NB4 (cell line): ENCODE measurements at regions not wholly inside any gene's neighbourhood (a gene's known extent, or its start where the extent isn't known, plus 50 kb on each side); places are given as distances from the start of the nearest gene placed in this dataset.

Experiments used
- DNase-seq: peaks from one replicate; pipeline ENCODE4 v3.0.0; 2010; ENCODE audit warnings: low read depth
- H3K4me3 ChIP-seq: one replicate; pipeline ENCODE4 v1.5.1; 2011; ENCODE audit warnings: mild to moderate bottlenecking, low read depth, low read length, moderate library complexity
- CTCF ChIP-seq: IDR thresholded peaks from one replicate; pipeline ENCODE4 v1.5.1; 2012; ENCODE audit warnings: low read depth, low read length
- MAX ChIP-seq: IDR thresholded peaks from 2 replicates; pipeline ENCODE4 v1.6.1; 2011; ENCODE audit warnings: low read depth, low read length
- MYC ChIP-seq: IDR thresholded peaks from 2 replicates; pipeline ENCODE4 v1.6.1; 2011; ENCODE audit warnings: low read depth, low read length
- POLR2A ChIP-seq: IDR thresholded peaks from 2 replicates; pipeline ENCODE4 v1.6.1; 2011; ENCODE audit warnings: mild to moderate bottlenecking; ENCODE audit not compliant: insufficient read length; ENCODE audit errors: extremely low read depth

GRCh38 chr10:78718032-78718572, 350.7 kb upstream of the ZMIZ1 start:
- no peak overlapping the region for H3K4me3 ChIP-seq
- no peak for DNase-seq
- TF ChIP-seq MYC, result no peak

- TF ChIP-seq MAX (no peak), POLR2A (no peak)
- H3K4me3 ChIP-seq, result no peak overlapping the region
- DNase-seq, result no peak
Measured at GRCh38 chr10:78719276-78719675, 349.5 kb upstream of the ZMIZ1 start.

GRCh38 chr10:78720091-78720490, 348.7 kb upstream of the ZMIZ1 start:
- TF ChIP-seq MAX (no peak), MYC (no peak), POLR2A (no peak), CTCF (no peak)
- DNase-seq, result no peak
- H3K4me3 ChIP-seq, result no peak overlapping the region

DNA sequence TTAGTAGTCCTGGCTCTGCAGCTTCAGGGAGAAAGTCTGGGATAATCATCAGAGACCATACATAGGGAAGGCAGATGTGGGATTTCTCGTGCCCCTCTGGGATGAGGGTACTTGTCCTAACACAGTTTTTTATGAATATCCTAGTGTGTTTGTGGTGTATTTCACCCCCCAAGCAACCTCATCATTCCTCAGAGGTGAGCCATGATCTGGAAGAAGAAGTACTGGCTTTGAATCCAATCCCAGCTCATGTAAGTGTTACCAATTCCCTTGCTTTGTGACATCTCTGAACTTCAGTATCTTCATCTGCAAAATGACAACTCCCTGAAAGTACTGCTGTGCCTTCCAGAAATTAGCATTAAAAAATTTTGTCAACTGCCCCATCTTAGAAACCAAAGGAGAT, 347.5 kb upstream of the ZMIZ1 start:
- H3K4me3 ChIP-seq, result no peak overlapping the region
- DNase-seq, result no peak

DNA sequence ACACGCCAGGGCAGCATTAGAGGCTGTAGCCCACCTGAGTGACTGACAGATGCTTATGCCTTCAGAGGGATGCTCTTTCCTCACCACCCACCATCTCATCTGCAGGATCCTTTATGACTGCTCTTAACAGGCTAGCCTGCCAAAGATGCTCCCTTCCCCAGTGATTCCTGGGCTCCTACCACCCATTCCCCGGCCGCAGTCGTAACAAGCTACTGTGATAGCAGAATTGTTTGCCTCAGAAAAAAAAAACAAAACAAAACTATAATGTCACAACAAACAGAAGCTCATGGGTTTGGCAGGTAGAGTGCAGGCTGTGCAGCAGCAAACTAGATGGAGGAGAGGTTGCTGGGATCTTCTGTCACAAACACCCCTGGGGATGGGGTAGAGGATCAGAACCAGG, 343.9 kb upstream of the ZMIZ1 start:
- H3K4me3 ChIP-seq, result no peak overlapping the region
- DNase-seq, result no peak
- TF ChIP-seq CTCF (no peak), MAX (no peak), MYC (no peak), POLR2A (no peak)

More for the DNA sequence above, 347.5 kb upstream of the ZMIZ1 start:
- TF ChIP-seq CTCF, result no peak

DNA sequence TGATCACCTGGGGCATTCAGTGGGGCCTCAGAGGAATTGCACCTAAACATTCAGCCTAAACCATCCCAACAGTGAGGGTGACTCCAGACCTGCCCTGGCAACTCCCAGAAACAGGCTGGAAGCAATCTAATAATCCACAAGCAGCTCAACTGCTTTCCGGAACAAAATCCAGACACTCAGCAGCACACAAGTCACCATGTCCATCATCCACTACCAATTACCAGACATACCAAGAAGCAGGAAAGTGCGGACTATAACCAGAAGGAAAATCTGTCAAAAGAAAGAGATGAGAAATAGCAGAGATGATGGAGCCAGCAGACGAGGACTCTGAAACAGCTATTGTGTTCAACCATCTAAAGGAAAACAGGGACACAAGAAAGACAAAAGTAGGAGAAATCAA, 342.6 kb upstream of the ZMIZ1 start:
- no peak overlapping the region for H3K4me3 ChIP-seq
- TF ChIP-seq POLR2A, result no peak
- no peak for TF ChIP-seq MAX
- no peak for TF ChIP-seq MYC
- no peak for TF ChIP-seq CTCF
- no peak for DNase-seq

GRCh38 chr10:78727251-78727650, 341.5 kb upstream of the ZMIZ1 start:
- H3K4me3 ChIP-seq, result no peak overlapping the region
- no peak for DNase-seq
- TF ChIP-seq POLR2A (no peak), MYC (no peak), MAX (no peak), CTCF (no peak)
